KMS-11 (cell line): ENCODE measurements at regions not wholly inside any gene's neighbourhood (a gene's known extent, or its start where the extent isn't known, plus 50 kb on each side); places are given as distances from the start of the nearest gene placed in this dataset.

Experiments used
- H2AFZ ChIP-seq: fragments of 200-600 bp; sonication (generic); 2 replicates; pipeline ENCODE4 v1.6.1; 2016; ENCODE audit warnings: antibody characterized with exemption, mixed run types, low read depth
- H3K27ac ChIP-seq: fragments of 200-600 bp; sonication (generic); 2 replicates; pipeline ENCODE4 v1.6.1; 2016; ENCODE audit warnings: mild to moderate bottlenecking, mixed run types
- H3K27me3 ChIP-seq: fragments of 200-600 bp; sonication (generic); 2 replicates; pipeline ENCODE4 v1.6.1; 2017; ENCODE audit warnings: mild to moderate bottlenecking, low read depth, mixed run types, moderate library complexity; ENCODE audit not compliant: insufficient read depth
- H3K36me3 ChIP-seq: fragments of 200-600 bp; sonication (generic); 2 replicates; pipeline ENCODE4 v1.6.1; 2017; ENCODE audit warnings: mild to moderate bottlenecking, mixed run types; ENCODE audit not compliant: insufficient read depth
- H3K4me1 ChIP-seq: fragments of 200-600 bp; sonication (generic); 2 replicates; pipeline ENCODE4 v1.6.1; 2016; ENCODE audit warnings: mild to moderate bottlenecking, low read depth, mixed run types; ENCODE audit not compliant: poor library complexity, severe bottlenecking
- H3K4me2 ChIP-seq: fragments of 200-600 bp; sonication (generic); 2 replicates; pipeline ENCODE4 v1.7.0; 2016; ENCODE audit warnings: mild to moderate bottlenecking, mixed run types
- H3K4me3 ChIP-seq: fragments of 200-600 bp; sonication (generic); IDR thresholded peaks from 2 replicates; pipeline ENCODE4 v1.6.1; 2017; ENCODE audit warnings: low read depth, low read length, mixed read lengths; ENCODE audit not compliant: insufficient read depth
- H3K79me2 ChIP-seq: fragments of 200-600 bp; sonication (generic); 2 replicates; pipeline ENCODE4 v1.6.1; 2016; ENCODE audit warnings: low read depth, mixed run types; ENCODE audit not compliant: insufficient read depth
- H3K9ac ChIP-seq: fragments of 200-600 bp; sonication (generic); 2 replicates; pipeline ENCODE4 v1.6.1; 2016; ENCODE audit warnings: mild to moderate bottlenecking, mixed run types
- H4K20me1 ChIP-seq: fragments of 200-600 bp; sonication (generic); 2 replicates; pipeline ENCODE4 v1.6.1; 2016; ENCODE audit warnings: mild to moderate bottlenecking, mixed run types; ENCODE audit not compliant: insufficient read depth
- TF ChIP-seq, protein P1 (sequence below): fragments of 200-600 bp; sonication (generic); conservative IDR thresholded peaks from 2 replicates; pipeline ENCODE4 v1.6.1; 2017; ENCODE audit warnings: low read depth, mild to moderate bottlenecking, antibody characterized with exemption, low read length, moderate library complexity, mixed read lengths

DNA sequence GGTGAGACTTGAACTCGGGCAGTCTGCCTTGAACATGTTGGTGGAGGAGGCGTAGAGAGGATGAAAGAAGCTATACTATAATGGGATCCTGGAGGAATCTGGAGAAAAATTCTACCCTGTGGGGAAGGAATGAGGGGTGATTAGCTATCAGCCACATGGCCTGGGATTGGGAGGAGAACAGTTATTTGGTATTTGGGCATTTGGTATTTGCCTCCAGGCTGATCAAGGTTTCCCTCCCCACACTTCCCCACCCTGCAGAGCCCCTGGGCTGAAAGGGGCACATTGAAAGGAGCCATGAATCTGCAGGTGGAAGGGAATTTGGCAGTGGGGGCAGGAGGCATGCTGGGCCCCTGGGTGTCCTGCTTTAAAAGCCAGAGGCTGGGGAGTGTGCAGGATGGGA is 235.3 kb downstream of the INHBA start:
- Histone ChIP-seq H3K27me3 (no peaks in the 10 kb centered on the region), H3K27ac (no peak overlapping the region), H4K20me1 (no peaks in the 10 kb centered on the region), H3K4me3 (no peak overlapping the region), H3K9ac (no peak overlapping the region), H3K36me3 (no peaks in the 10 kb centered on the region), H3K4me1 (no peaks in the 10 kb centered on the region), H3K79me2 (no peaks in the 10 kb centered on the region), H2AFZ (no peak overlapping the region), H3K4me2 (no peak overlapping the region)
- TF ChIP-seq, protein P1, sequence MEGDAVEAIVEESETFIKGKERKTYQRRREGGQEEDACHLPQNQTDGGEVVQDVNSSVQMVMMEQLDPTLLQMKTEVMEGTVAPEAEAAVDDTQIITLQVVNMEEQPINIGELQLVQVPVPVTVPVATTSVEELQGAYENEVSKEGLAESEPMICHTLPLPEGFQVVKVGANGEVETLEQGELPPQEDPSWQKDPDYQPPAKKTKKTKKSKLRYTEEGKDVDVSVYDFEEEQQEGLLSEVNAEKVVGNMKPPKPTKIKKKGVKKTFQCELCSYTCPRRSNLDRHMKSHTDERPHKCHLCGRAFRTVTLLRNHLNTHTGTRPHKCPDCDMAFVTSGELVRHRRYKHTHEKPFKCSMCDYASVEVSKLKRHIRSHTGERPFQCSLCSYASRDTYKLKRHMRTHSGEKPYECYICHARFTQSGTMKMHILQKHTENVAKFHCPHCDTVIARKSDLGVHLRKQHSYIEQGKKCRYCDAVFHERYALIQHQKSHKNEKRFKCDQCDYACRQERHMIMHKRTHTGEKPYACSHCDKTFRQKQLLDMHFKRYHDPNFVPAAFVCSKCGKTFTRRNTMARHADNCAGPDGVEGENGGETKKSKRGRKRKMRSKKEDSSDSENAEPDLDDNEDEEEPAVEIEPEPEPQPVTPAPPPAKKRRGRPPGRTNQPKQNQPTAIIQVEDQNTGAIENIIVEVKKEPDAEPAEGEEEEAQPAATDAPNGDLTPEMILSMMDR, result no peak

- no peak overlapping the region for H2AFZ ChIP-seq
- H3K27ac ChIP-seq, result no peak overlapping the region
- H3K9ac ChIP-seq, result no peak overlapping the region
- no peak overlapping the region for H3K4me3 ChIP-seq
- TF ChIP-seq, protein P1, result no peak
- no peak overlapping the region for H3K4me2 ChIP-seq
- no peaks in the 10 kb centered on the region for H3K4me1 ChIP-seq
- no peaks in the 10 kb centered on the region for H4K20me1 ChIP-seq
- H3K79me2 ChIP-seq, result no peaks in the 10 kb centered on the region
- no peaks in the 10 kb centered on the region for H3K27me3 ChIP-seq
- no peaks in the 10 kb centered on the region for H3K36me3 ChIP-seq
Observed at GRCh38 chr7:41466760-41467384, 236.0 kb downstream of the INHBA start.

- no peaks in the 10 kb centered on the region for H3K79me2 ChIP-seq
- H3K36me3 ChIP-seq, result no peaks in the 10 kb centered on the region
- H3K4me1 ChIP-seq, result no peaks in the 10 kb centered on the region
- no peak overlapping the region for H3K27ac ChIP-seq
- no peak overlapping the region for H3K4me2 ChIP-seq
- no peak overlapping the region for H3K4me3 ChIP-seq
- TF ChIP-seq, protein P1, result no peak
- no peaks in the 10 kb centered on the region for H4K20me1 ChIP-seq
- no peak overlapping the region for H3K9ac ChIP-seq
- H2AFZ ChIP-seq, result no peak overlapping the region
- H3K27me3 ChIP-seq, result no peaks in the 10 kb centered on the region
Observed at GRCh38 chr7:41465571-41465970, 237.3 kb downstream of the INHBA start.

DNA sequence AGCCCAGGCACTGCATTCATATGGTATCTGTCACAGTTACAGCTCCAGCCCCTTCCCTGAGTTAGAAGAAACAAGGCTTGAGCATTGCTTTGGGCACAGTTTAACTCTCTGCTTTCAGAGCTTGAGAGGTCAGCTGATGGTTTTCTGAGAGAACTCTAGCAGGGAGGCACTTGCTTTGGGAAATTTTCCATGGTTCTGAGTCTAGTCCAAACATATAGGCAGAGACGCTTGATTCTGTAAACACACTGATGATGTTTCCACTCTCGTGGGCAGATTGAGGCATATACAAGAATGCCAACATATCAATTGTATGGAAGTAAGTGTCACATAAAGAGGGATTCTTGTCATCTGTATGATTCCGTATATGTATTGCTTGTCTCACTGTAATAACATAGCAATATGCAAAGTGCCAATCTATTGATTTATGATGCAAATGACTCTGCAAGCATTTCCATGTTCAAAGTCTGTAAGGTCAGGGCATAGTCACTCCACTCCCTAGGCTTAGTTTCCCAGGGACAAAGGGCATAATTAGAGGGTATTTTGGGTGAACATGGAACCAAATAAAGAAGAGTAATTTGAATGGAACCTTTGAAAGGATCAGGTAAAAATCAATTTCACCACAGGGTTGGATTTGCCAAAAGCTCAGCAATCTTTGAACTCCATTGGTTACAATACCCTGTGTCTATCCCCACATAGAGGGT is 239.0 kb downstream of the INHBA start:
- Histone ChIP-seq H3K4me1 (no peaks in the 10 kb centered on the region), H3K27me3 (no peaks in the 10 kb centered on the region), H3K79me2 (no peaks in the 10 kb centered on the region), H3K4me3 (no peak overlapping the region), H3K4me2 (no peak overlapping the region), H4K20me1 (no peaks in the 10 kb centered on the region), H2AFZ (no peak overlapping the region), H3K36me3 (no peaks in the 10 kb centered on the region), H3K27ac (no peak overlapping the region), H3K9ac (no peak overlapping the region)
- TF ChIP-seq, protein P1, result no peak
